ENCODE measurements at regions not wholly inside any gene's neighbourhood (a gene's known extent, or its start where the extent isn't known, plus 50 kb on each side); places are given as distances from the start of the nearest gene placed in this dataset.

DNA sequence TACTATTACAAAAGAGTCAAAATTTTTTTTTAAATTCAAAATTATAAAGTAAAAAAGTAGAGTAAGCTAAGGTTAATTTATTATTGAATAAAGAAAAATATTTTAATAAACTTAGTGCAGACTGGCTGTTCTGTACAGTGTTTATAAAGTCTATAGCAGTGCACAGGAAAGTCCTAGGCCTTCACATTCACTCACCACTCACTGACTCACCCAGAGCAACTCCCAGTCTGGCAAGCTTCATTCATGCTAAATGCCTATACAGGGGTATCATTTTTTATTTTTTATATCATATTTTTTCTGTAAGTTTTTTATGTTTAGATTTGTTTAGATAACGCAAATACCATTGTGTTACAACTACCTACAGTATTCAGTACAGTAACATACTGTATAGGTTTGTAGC is 700.7 kb upstream of the GRAMD2B start:
- TF ChIP-seq, protein P1, sequence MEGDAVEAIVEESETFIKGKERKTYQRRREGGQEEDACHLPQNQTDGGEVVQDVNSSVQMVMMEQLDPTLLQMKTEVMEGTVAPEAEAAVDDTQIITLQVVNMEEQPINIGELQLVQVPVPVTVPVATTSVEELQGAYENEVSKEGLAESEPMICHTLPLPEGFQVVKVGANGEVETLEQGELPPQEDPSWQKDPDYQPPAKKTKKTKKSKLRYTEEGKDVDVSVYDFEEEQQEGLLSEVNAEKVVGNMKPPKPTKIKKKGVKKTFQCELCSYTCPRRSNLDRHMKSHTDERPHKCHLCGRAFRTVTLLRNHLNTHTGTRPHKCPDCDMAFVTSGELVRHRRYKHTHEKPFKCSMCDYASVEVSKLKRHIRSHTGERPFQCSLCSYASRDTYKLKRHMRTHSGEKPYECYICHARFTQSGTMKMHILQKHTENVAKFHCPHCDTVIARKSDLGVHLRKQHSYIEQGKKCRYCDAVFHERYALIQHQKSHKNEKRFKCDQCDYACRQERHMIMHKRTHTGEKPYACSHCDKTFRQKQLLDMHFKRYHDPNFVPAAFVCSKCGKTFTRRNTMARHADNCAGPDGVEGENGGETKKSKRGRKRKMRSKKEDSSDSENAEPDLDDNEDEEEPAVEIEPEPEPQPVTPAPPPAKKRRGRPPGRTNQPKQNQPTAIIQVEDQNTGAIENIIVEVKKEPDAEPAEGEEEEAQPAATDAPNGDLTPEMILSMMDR (IDR thresholded peaks at IDR 0.05), result no peak
- TF ChIP-seq EZH2 (IDR thresholded peaks at IDR 0.05) (no peak), EZH2phosphoT487 (IDR thresholded peaks at IDR 0.05) (no peak)
